ENCODE measurements at regions not wholly inside any gene's neighbourhood (a gene's known extent, or its start where the extent isn't known, plus 50 kb on each side); places are given as distances from the start of the nearest gene placed in this dataset.

- Histone ChIP-seq H4K20me1 (ENCODE audit: insufficient read depth, poor library complexity, severe bottlenecking) (no peaks in the 10 kb centered on the region), H2AFZ (no peak overlapping the region), H3K9me3 (ENCODE audit: low read depth) (no peaks in the 10 kb centered on the region), H3K4me1 (ENCODE audit: insufficient read depth) (no peaks in the 10 kb centered on the region), H3K4me2 (no peak overlapping the region), H3K27ac (peak overlapping the region; percentile 49), H3K79me2 (no peaks in the 10 kb centered on the region), H3K9me2 (replicated peaks; ENCODE audit: insufficient read depth) (no peaks in the 10 kb centered on the region), H3K36me3 (replicated peaks; ENCODE audit: insufficient read depth, low read depth) (no peaks in the 10 kb centered on the region), H3K4me3 (no peak overlapping the region), H3K27me3 (no peaks in the 10 kb centered on the region)
- TF ChIP-seq CTCF (IDR thresholded peaks at IDR 0.05; ENCODE audit: poor library complexity): no peak
- no peak for TF ChIP-seq EZH2phosphoT487 (IDR thresholded peaks at IDR 0.05; ENCODE audit: low read depth, severe bottlenecking, unreplicated experiment)
- TF ChIP-seq EZH2 (IDR thresholded peaks at IDR 0.05; ENCODE audit: borderline replicate concordance): no peak
- 70% methylated on average over 1 of the region's 1 CpG for WGBS (ENCODE audit: low lambda C conversion rate, missing lambda C conversion rate)
- DNase-seq (ENCODE audit: low spot score): peak; percentile 34
Measured at GRCh38 chr3:8825153-8825825, 55.9 kb upstream of the OXTR start.

- H3K4me1 ChIP-seq (ENCODE audit: insufficient read depth): no peaks in the 10 kb centered on the region
- no peak for TF ChIP-seq CTCF (IDR thresholded peaks at IDR 0.05; ENCODE audit: poor library complexity)
- no peak for TF ChIP-seq EZH2 (IDR thresholded peaks at IDR 0.05; ENCODE audit: borderline replicate concordance)
- no peak for TF ChIP-seq EZH2phosphoT487 (IDR thresholded peaks at IDR 0.05; ENCODE audit: low read depth, severe bottlenecking, unreplicated experiment)
- 91% methylated on average over 1 of the region's 1 CpG for WGBS (ENCODE audit: low lambda C conversion rate, missing lambda C conversion rate)
- no peak for DNase-seq (ENCODE audit: low spot score)
- no peaks in the 10 kb centered on the region for H3K27me3 ChIP-seq
- no peak overlapping the region for H3K4me2 ChIP-seq
- no peak overlapping the region for H3K27ac ChIP-seq
- no peaks in the 10 kb centered on the region for H4K20me1 ChIP-seq (ENCODE audit: insufficient read depth, poor library complexity, severe bottlenecking)
- no peaks in the 10 kb centered on the region for H3K79me2 ChIP-seq
- no peaks in the 10 kb centered on the region for H3K9me2 ChIP-seq (replicated peaks; ENCODE audit: insufficient read depth)
- H2AFZ ChIP-seq: no peak overlapping the region
- H3K9me3 ChIP-seq (ENCODE audit: low read depth): no peaks in the 10 kb centered on the region
- no peak overlapping the region for H3K4me3 ChIP-seq
- H3K36me3 ChIP-seq (replicated peaks; ENCODE audit: insufficient read depth, low read depth): no peaks in the 10 kb centered on the region
Measured at GRCh38 chr3:8824238-8824637, 54.8 kb upstream of the OXTR start.

GRCh38 chr3:8822141-8822540 lies 52.7 kb upstream of the OXTR start:
- H3K4me3 ChIP-seq: no peak overlapping the region
- no peaks in the 10 kb centered on the region for H3K79me2 ChIP-seq
- no peak for DNase-seq (ENCODE audit: low spot score)
- 96% methylated on average over 2 of the region's 2 CpGs for WGBS (ENCODE audit: low lambda C conversion rate, missing lambda C conversion rate)
- no peaks in the 10 kb centered on the region for H3K4me1 ChIP-seq (ENCODE audit: insufficient read depth)
- H4K20me1 ChIP-seq (ENCODE audit: insufficient read depth, poor library complexity, severe bottlenecking): no peaks in the 10 kb centered on the region
- TF ChIP-seq EZH2 (IDR thresholded peaks at IDR 0.05; ENCODE audit: borderline replicate concordance) (no peak), EZH2phosphoT487 (IDR thresholded peaks at IDR 0.05; ENCODE audit: low read depth, severe bottlenecking, unreplicated experiment) (no peak), CTCF (IDR thresholded peaks at IDR 0.05; ENCODE audit: poor library complexity) (no peak)
- H3K4me2 ChIP-seq: no peak overlapping the region
- no peaks in the 10 kb centered on the region for H3K27me3 ChIP-seq
- no peaks in the 10 kb centered on the region for H3K36me3 ChIP-seq (replicated peaks; ENCODE audit: insufficient read depth, low read depth)
- peaks cover 3% of the 10 kb centered on the region for H3K9me3 ChIP-seq (ENCODE audit: low read depth)
- no peaks in the 10 kb centered on the region for H3K9me2 ChIP-seq (replicated peaks; ENCODE audit: insufficient read depth)
- no peak overlapping the region for H2AFZ ChIP-seq
- H3K27ac ChIP-seq: no peak overlapping the region

Data from hepatocyte (in vitro differentiated cells).